ENCODE measurements at regions not wholly inside any gene's neighbourhood (a gene's known extent, or its start where the extent isn't known, plus 50 kb on each side); places are given as distances from the start of the nearest gene placed in this dataset.
"Not testable (repeated sequence)": the region's sequence is repeated elsewhere in the genome, so short reads cannot be mapped to it uniquely, and the experiment has no call there.

DNA sequence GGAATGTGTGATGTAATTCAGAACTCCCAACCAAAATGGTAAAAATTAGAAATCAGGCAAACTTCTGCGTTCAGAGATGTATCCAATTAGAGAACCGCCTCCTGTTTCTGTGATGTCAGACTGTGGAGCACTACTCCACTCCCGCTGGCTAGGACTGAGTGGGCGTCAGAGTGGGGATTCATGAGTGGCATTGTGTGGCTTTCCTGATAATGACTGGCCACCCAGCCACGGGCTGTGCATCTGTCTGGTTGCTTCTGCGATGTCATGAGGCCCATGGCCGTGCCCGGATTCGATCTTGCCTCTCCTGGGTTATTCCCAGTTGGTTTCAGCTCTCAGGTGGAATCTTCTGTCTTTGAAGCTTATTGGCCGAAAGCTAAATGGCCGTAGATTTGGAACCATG lies 87.1 kb upstream of the KCNA1 start:
- no peak for DNase-seq (ENCODE audit: low read depth)

DNA sequence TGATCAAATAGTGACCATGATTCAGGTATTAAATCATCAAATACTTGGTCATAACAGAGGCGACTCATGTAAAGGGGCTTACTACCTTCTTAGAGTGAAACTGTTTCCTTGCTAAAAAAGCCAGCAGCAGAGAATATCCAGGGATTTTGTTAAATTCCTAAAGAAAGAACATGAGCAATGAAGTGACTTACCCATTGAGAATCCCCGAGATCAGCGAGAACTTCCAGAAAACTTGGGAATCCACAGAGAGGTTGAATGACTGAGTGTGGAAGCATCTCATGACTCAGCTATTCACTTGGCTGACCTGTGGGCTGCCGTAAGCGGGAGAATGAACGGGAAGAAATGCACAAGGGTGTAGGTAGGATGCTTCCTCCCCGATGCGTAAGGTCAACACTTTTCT lies 85.3 kb upstream of the KCNA1 start:
- DNase-seq (ENCODE audit: low read depth), result no peak

DNA sequence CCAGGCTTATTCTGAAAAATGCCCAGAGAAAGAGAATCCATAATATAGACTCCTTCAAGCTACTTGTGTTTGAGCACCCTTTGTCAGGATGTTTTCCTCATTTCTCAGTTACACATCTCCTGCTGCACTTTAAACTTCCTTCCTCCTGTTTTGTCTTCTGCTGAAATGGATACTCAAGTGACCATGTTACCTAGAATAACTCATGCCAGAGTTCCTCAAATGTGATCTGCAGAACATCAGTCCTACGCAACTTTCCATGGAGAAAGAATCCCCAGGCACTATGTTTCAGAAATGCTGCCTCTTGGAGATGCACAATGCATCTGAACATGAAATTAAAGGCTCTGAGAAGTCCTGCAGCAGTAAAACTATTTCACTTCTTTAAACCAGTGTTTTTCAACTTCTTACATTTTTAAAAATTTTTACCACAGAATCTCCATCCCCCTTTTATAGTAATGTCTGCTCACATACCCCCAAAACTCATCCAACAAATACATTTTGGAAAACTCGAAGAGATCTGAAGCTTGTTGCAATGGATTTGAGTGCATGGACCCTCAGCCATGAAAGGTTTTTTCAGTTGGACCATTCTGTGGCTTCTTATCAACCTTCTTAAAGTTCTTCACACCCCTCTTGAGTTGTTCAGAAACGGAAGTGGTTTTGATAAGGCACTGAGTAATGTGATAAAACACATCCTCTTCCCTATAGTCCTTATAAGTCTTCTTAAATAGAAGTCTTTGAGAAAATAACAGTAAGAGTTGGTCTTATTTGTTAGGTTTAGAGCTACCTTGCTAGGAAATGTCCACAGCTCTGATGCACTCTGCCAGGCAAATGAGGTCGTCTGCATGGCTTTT lies 84.5 kb upstream of the KCNA1 start:
- DNase-seq (ENCODE audit: low read depth), result no peak

DNA sequence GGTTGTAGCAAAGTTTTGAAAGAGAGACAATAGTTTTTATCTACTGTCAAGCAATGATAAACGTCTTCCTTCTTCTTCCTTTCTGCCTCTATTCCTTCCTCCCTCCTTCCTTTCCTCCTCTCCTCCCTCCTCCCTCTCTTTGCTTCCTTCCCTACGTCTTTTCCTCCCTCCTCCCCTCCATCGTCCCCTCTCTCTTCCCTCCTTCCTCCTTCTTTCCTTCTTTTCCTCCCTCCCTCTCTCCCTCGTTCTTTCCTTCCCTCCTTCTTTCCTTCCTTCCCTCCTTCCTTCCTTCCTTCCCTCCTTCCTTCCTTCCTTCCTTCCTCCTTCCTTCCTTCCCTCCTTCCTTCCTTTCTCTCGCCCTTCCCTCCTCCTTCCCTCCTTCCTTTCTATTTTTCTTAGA lies 82.8 kb upstream of the KCNA1 start:
- no peak for DNase-seq (ENCODE audit: low read depth)

DNA sequence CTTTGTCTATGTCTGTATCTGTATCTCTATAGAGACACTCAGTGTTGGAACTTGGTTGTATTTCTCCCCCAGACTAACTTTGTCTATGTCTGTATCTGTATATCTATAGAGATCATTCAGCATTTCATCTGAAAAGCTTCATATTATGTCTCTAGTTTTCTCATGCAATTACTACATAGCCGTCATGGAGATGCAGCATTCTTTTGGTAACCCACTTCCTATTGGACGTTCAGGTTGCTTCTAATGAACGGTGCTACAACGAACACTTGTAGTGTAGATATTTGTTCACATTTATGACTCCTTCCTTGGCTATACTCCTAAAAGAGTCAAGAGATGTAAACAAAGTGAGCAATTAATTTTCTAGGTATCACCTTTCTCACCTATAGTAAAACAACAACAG lies 81.5 kb upstream of the KCNA1 start:
- DNase-seq (ENCODE audit: low read depth), result no peak

DNA sequence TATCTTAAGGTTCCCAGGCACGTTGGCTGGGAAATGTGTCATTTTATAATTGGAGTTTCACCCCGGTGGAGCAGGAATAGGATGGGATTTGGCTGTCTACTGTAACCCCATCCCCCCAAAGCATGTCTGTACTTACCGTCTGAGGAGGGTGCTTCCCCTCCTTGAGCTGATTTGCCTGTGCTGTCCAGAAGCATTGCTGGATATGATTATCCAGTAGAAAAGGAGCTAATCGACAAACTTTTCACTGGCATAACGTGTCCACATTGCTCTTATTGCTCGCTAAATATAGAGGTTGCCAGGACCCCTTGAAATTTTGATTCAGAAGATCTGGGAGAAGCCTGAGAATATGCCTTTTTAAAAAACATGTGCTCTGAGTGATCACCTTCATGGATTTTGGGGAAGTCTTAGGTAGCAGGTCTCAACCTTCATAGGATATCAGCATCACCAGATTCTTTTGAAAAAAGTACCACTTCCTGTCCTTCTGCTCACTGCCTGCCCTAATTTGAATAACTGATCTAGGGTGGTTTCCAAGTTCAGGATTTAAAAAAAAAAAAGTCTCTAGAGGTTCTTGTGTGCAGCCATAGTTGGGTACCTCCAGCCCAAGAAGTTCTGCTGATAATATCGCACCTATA lies 80.4 kb upstream of the KCNA1 start:
- no peak for DNase-seq (ENCODE audit: low read depth)

DNA sequence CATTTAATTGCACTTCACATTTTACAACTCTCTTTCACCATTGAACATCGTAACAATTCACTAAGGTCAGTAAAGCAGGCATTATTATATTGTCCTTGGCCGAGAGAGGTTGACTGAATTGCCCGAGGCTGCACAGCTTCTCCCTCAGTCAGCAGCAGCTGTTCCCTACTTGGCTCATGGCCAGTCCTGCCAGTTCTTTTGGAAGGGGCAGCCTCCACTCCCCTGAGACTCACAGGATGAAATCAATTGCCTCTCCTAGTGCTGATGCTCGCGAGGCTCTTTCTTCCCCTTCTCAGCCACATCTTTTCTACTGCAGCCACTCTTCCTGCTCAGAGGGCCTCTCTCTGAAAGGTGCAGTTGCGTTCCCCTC lies 79.9 kb upstream of the KCNA1 start:
- no peak for DNase-seq (ENCODE audit: low read depth)

DNA sequence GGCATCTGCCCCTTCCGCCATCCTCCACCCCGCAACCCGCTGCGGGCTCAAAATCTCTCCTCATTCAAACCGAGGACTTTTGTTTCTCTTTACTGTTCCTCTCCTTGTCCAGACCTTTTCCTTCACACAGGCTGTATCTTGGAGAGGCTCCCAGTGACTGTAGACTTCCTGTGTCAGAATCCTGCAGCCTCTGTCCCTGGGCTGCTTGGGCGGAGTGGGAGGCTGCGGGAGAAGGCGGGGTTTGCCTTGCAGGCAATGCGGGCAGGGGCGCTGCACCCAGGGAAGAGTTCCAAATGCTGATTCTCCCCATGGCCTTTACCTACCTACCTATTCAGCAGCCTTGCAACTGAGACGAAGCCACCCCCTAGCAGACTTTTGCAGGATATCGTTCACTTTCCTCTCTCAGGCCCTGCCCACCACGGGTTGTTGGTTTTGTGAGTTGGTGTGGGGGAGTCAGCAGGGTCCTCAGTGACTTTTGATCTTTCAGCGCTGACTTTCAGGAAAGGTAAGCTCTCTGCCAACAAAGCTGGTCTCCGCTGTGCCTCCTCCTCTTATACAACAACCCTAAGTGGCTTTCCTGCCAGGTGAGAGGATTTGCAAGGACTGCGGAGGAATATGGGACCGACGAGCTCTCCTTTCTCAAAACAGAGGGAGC lies 79.0 kb upstream of the KCNA1 start:
- no peak for DNase-seq (ENCODE audit: low read depth)

DNA sequence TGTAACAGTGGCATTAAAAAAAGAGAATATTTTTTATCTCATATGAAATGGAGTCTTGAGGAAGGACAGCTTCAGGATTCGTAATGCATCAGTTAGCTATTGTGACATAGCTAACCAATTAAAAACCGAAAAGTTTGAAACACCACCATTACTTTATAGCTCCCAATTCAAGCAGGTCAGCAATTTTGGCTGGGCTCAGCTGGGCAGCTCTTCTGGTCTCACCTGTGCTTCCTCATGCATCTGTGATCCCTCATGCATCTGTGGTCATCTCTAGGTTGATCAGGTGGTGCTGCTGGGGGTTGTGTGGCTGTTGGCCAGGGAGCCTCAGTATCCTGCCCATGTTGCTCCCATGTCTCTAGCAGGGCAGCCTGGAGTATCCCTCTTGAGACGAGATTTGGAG lies 76.7 kb upstream of the KCNA1 start:
- no peak for DNase-seq (ENCODE audit: low read depth)

DNA sequence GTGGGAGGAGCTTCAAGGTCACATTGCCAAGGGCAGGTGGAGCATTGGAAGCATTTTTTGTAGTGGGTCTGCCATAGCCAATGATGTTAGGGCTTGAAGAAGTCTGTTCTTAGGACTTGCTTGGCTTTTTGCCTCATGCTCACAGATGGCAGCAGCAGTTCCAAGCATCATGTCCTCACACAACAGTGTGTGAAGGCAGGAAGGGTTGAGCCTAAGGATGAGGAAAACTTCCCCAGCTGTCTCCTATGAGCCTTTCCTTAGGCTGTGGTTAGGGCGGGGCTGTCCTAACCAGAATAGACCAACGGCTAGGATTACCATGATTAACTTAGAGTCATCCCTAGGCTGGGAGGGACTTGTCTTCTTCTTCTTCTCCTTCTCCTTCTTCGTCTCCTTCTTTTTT lies 76.2 kb upstream of the KCNA1 start:
- DNase-seq (ENCODE audit: low read depth), result no peak

DNA sequence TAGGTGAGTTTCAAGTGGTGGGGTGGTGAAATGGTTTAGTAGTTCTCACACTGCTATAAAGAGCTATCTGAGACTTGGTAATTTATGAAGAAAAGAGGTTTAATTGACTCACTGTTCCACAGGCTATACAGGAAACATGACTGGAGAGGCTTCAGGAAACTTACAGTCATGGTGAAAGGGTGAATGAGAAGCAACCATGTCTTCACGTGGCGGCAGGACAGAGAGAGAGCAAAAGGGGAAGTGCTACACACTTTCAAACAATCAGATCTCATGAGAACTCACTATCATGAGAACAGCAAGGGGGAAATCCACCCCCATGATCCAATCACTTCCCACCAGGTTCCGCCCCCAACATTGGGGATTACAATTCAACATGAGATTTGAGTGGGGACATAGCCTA lies 67.3 kb upstream of the KCNA1 start:
- not testable (repeated sequence) for DNase-seq (ENCODE audit: low read depth)

DNA sequence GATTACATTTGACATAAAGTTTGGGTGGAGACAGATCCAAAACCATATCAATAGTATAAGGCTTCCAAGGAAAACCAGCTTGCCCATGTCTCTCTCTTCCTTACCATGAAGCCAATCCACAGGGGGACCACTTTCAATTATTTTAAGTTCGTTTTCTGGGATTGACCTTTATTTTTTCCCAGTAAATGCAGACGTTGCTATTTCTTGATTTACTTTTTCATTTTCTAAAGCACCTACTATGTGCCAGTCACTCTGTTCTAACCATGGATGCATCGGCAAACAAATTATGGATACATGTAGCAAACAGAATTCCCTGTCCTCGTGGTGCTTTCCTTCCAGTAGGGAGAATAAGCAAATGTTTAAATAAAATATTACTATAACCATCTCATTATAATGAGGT lies 65.8 kb upstream of the KCNA1 start:
- DNase-seq (ENCODE audit: low read depth), result no peak

DNA sequence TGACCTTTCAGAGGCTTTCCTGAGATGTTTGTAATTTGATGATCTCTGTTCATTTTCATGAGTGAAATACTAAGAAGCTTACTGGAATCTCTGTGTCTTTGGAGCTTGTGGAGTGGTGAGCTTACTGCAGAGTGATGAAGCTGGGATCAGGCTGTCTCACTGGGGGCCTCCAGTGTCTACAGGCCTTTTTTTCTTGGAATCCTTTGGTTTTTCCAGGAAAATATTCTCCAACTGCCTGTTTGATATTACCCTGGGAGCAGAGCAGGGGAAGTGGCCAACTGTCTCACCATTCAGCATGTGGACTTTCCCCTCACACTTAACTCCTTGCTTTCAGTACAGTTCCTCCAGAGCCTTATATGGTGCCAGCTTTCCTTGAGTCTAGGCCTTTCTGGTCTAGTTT lies 62.0 kb upstream of the KCNA1 start:
- no peak for DNase-seq (ENCODE audit: low read depth)

DNA sequence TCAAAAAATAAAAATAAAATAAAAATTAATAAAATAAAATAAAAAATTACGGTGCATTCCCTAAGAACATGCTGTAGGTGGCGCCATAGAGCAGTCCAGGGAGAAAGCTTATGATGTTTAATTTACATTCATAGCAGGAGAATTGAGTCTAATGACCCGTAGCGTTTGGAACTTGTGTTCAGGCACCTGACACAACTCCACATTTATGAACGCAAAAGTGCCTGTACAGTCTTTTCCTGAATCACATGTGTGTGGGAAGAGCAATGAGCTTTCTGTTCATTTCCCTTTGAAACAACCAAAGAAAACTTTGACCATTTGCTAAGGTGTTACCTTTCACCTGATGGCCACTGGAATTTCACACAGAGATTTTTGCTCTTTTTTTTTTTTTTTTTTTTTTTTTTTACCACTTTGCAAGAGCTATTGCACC lies 60.6 kb upstream of the KCNA1 start:
- no peak for DNase-seq (ENCODE audit: low read depth)

DNA sequence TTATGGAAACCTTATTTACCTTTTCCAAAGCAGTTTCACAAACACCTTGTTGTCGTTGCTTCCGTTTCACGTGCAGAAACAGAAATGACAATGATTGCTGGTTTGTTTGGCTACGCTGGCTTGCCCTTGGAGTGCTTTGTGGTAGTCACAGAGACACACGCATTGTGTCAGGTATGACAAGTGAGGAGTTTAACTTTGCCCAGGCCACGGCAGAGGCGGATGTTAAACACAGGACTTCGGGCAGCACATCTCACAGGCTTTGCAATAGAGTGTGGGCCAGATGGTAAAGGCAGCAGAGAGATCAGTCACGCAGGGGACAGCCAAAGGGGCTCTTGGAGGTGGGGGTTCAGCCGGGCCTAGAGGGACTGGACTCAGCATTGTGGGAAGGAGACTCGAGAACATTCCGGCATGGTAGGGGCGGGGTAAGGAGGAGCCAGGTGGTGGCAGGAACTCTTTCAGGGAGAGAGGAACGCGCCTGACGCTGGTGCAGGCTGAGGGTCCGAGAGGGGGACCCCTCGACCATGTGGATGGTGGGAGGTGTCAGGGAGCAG lies 59.8 kb upstream of the KCNA1 start:
- DNase-seq (ENCODE audit: low read depth), result no peak

DNA sequence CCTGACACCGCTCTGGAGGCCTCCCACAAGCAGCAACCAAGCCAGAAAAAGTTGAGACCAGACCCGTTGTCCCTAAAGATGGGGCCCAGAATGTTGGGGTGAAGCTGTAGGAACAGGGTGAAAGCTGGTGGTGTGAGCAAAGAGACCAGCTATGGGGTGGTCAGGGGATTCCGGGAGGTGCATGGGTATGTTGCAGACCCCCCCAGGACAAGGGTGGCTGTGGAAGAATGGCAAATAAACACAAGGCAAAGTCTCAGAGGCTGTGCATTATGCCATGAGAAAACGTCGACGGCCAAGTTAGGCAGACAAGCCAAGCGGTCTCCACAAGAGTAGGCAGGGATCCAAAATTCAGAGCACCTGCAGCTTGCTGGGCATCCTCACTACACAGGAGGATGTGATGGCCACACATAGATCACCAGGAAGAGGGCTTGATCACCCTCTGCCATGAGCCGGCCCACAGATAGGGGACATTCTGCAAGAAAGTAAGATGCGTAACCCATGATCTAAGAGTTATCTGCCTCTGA lies 58.8 kb upstream of the KCNA1 start:
- no peak for DNase-seq (ENCODE audit: low read depth)

DNA sequence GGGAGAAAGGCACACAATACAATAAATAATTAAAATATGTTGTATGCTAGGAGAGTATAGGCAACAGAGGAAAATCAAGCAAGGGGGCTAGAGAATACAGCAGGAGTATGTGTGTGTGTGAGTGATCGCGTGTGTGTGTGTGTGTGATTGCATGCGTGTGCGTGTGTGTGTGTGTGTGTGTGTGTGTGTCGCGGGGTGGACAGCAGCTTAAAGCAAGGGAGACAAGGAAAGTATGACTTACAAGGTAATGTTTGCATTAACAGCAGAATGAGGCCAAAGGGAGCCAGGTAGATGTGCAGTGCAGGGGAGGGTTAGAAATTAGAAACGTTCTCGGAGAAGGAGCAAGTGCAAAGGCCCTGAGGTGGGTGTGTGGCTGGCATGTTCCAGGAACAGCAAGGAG lies 57.4 kb upstream of the KCNA1 start:
- DNase-seq (ENCODE audit: low read depth), result no peak

DNA sequence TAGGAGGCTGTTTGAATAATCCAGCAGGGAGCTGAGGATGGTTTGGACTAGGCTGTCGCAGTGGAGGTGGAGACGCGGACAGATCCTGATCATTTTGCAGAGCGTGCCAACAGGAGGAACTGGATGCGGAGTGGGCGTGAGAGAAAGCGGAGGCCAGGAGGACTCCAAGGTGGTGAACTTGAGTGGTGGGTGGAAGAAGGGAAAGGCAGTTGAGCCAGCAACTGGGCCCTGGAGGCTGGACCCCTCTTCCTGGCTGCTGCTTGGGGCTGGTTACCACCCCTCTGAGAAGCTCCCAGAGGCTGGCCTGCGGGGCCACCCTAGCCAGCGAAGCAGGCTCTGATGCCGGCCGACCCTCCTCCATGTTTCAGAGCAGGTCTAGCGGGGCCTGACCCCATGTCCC lies 56.8 kb upstream of the KCNA1 start:
- DNase-seq (ENCODE audit: low read depth), result no peak

DNA sequence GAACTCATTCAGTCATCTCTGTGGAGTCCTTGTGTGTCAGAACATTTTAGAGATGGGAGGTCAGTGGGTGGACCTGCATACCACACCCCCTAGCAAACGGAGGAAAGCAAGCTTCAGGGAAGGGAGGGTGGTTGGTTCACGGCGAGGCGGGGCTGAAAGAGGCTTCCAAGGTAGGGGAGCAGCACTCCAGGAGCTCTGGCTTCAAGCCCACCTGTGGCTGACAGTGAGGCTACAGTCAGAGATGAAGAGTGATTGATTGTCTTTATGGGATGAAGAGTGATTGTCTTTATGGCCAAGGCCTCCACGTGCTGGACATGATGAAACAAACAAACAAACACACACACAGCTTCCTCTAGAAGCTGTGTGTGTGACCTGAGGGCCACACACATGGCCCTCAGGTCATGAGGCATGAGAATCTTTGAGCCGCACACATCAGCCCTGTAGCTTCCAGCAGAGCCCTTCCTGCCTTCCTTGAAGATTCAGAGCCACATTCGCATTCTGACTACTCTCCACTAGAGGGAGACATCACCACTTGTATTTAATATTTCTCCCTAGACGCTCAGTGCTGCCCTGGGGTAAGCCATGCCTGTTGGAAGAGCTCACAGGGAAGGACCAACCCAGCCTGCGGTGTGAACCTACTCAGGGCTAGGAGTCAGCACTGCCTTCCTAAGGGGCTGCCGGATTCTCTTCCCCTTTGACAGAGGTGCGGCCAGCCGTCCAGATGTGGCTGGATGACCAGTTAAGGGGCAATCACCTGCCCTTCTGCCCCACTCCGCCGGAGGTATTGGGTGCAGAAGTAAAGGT lies 54.4 kb upstream of the KCNA1 start:
- no peak for DNase-seq (ENCODE audit: low read depth)

DNA sequence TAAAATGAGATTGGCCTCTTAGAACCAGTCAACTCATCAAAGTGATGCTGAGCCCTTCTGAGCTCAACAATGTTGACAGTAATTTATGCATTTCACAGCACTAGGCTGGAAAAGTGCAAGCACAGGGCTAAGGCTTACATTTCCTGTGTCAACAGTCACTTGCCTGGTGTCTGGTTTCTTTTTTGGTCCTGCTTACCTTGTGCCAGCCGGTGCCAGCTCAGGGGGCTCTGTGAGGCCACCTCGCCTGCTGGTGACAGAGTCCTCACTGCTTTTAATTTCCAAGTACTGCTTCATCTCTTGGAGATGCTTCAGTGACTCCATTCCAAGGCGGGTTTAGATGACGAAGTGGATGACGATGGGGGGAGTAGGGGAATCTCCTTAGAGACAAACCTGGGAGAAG lies 53.1 kb upstream of the KCNA1 start:
- no peak for DNase-seq (ENCODE audit: low read depth)

DNA sequence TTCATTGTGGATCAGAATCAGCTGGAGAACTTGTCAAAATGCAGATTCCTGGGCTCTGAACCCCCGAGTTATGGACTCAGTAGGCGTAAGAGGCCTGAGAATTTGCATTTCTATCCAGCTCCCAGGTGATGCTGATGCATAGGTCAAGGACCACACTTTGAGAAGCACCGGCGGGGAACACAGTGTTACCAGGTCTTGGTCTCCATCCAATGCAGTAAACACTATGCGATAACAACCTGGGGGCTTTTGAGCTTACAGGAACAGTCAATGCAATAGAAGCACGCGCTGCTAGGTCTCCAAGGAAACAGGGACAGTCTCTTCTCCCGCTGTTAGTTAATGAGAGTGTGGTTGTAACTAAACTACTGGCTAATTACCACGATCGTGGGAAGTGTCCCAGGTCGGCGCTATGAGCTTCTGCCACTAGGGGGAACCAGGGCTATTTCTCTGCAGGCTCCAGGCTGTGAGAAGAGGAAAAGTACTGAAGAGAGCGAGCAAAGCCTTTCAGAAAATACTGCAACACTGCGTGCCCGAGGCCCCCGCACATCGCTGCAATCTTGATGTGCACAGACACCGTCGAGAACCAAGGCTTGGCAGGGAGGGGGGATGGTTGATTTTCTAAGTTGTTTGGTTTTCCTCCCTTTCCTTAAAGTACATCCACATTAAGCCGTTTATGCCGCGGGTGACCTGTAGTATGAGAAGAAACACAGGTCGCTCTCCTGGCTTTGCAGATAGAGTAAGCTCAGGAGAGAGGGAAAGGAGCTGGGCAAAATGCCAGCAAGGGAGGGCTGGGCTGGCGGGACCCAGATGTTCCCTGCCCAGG lies 52.0 kb upstream of the KCNA1 start:
- DNase-seq (ENCODE audit: low read depth), result peak; percentile 26
